T-helper 17 cell (primary cell): ENCODE measurements at regions not wholly inside any gene's neighbourhood (a gene's known extent, or its start where the extent isn't known, plus 50 kb on each side); places are given as distances from the start of the nearest gene placed in this dataset.

Experiments
- ATAC-seq: fragments of 150-1000 bp; cut with Tn5 transposase; 2 replicates; pipeline ENCODE4 v1.10.0; 2021; ENCODE audit warnings: mild to moderate bottlenecking, moderate library complexity
- DNase-seq, 3 donors: peaks; one replicate each; pipeline versions ENCODE4 v3.0.0 to v3.0.0-alpha.2; 2020 to 2021
- H3K9me3 ChIP-seq: one replicate; pipeline ENCODE4 v1.7.0; 2013; ENCODE audit warnings: low read length, mild to moderate bottlenecking; ENCODE audit not compliant: control insufficient read depth, poor library complexity, severe bottlenecking
- H3K27ac Mint-ChIP-seq: one replicate; pipeline ENCODE4 v1.8.0; 2022; ENCODE audit warnings: mild to moderate bottlenecking, moderate library complexity, mixed read lengths
- H3K27me3 Mint-ChIP-seq: one replicate; pipeline ENCODE4 v1.8.0; 2022; ENCODE audit warnings: mixed read lengths
- H3K36me3 Mint-ChIP-seq: one replicate; pipeline ENCODE4 v1.8.0; 2022; ENCODE audit warnings: low read depth, mixed read lengths
- H3K4me1 Mint-ChIP-seq: one replicate; pipeline ENCODE4 v1.8.0; 2022; ENCODE audit warnings: mild to moderate bottlenecking, mixed read lengths
- H3K4me3 Mint-ChIP-seq: one replicate; pipeline ENCODE4 v1.8.0; 2022; ENCODE audit warnings: mild to moderate bottlenecking, moderate library complexity, mixed read lengths

- no peak overlapping the region for H3K4me3 Mint-ChIP-seq
- DNase-seq (no peak), ATAC-seq (no peak)
- H3K27ac Mint-ChIP-seq: no peak overlapping the region
- H3K27me3 Mint-ChIP-seq: no peaks in the 10 kb centered on the region
- H3K36me3 Mint-ChIP-seq: no peaks in the 10 kb centered on the region
- no peaks in the 10 kb centered on the region for H3K9me3 ChIP-seq
- H3K4me1 Mint-ChIP-seq: no peaks in the 10 kb centered on the region
These were observed 1721.6 kb downstream of the TP53TG3F start for GRCh38 chr16:35180970-35181369.

DNA sequence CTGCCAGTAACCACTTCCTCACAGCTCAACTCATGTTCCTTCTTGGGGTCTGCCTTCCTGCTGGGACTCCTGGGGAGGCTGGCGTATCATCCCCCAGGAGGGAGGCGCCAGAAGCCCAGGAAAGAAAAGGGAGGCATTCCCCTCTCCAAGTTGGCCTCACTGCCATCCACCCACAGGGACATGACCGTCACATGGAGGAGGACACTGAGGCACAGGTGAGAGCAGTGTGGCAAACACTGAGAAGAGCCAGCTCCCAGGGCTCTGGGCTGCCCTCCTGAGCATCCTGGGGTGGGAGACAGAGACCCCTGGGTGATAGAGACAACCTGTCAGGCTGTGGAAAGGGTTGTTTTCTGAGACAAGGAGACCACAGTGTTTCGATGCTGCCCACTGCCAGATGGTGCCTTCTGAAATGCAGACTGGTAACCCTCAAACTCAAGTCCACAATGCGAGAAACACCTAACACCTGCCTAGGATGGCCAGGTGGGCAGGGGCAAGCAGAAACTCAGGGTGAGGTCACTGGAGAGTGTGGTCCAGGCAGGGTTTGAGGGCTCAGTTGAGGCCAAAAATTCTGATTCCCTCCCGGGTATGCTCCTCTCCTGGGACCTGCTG, 1722.1 kb downstream of the TP53TG3F start:
- no peak for DNase-seq
- no peaks in the 10 kb centered on the region for H3K4me1 Mint-ChIP-seq
- H3K27me3 Mint-ChIP-seq: no peaks in the 10 kb centered on the region
- no peaks in the 10 kb centered on the region for H3K36me3 Mint-ChIP-seq
- H3K27ac Mint-ChIP-seq: no peak overlapping the region
- H3K9me3 ChIP-seq: no peaks in the 10 kb centered on the region
- H3K4me3 Mint-ChIP-seq: no peak overlapping the region
- no peak for ATAC-seq

- H3K4me1 Mint-ChIP-seq: no peaks in the 10 kb centered on the region
- H3K27ac Mint-ChIP-seq: no peak overlapping the region
- no peak overlapping the region for H3K4me3 Mint-ChIP-seq
These were observed 1722.7 kb downstream of the TP53TG3F start for GRCh38 chr16:35182043-35182677.

DNA sequence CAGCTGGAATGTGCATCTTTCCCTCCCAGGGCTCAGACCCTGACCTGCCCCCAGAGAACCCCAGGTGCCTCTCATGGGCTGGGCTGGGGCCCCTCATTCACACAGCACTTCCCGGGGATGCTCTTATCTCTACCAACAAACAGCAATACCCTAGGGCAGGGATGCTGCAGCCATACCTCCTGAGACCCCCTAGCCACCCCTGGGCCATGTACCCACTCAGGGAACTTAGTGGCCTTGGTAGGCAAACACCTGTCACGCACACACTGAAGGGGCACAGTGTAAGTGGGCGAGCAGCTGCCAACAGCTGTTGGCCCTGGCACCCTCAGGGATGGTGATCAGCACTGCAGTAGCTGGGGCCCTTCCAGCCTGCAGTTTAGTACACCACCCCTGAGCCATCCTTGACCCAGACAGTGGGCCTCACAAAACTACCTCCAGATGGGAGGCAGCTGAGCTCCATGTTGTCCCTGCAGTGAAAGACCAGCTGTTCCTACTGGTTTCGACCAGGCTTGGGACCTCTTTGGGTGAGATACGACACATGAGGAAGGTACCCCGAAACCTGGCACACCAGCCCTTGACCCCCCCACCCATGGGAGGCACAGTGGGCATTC, 1723.6 kb downstream of the TP53TG3F start:
- H3K27me3 Mint-ChIP-seq: no peaks in the 10 kb centered on the region
- H3K4me3 Mint-ChIP-seq: no peak overlapping the region
- H3K36me3 Mint-ChIP-seq: no peaks in the 10 kb centered on the region
- H3K4me1 Mint-ChIP-seq: no peaks in the 10 kb centered on the region
- no peak for DNase-seq
- H3K27ac Mint-ChIP-seq: no peak overlapping the region
- no peaks in the 10 kb centered on the region for H3K9me3 ChIP-seq
- ATAC-seq: no peak

More at GRCh38 chr16:35182043-35182677, 1722.7 kb downstream of the TP53TG3F start:
- ATAC-seq (no peak), DNase-seq (no peak)
- Mint-ChIP-seq H3K27me3 (no peaks in the 10 kb centered on the region), H3K36me3 (no peaks in the 10 kb centered on the region)
- H3K9me3 ChIP-seq: no peaks in the 10 kb centered on the region

DNA sequence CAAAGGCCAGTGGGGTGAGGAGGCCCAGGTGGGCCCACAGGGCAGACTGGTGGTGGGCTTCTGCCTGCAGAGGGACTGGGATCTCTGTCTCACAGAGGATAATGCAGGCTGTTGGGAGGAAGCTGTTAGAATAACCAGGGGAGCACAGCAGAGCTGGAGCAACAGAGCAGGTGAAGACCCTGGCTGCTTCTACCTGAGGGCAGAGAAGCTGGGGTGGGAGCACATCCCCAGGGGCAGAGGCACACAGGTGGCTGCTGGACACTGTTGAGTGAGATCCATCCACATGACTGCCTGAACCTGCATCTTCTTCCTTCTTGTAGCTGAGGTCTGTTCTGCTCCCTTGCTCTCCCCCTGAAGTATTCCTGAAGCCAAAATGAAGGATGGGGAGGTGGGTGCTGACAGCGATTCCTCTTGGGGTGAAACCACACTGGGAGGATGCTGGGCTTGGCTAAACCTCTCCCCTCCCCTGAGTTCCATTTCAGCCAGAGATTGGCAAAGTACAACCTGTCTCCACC, 1725.0 kb downstream of the TP53TG3F start:
- no peak for ATAC-seq
- Mint-ChIP-seq H3K27me3 (no peaks in the 10 kb centered on the region), H3K4me1 (no peaks in the 10 kb centered on the region), H3K27ac (no peak overlapping the region), H3K36me3 (no peaks in the 10 kb centered on the region), H3K4me3 (no peak overlapping the region)
- H3K9me3 ChIP-seq: no peaks in the 10 kb centered on the region
- DNase-seq: no peak

GRCh38 chr16:35185366-35186044, 1726.1 kb downstream of the TP53TG3F start:
- no peak overlapping the region for H3K4me3 Mint-ChIP-seq
- no peak overlapping the region for H3K27ac Mint-ChIP-seq
- H3K36me3 Mint-ChIP-seq: no peaks in the 10 kb centered on the region
- no peaks in the 10 kb centered on the region for H3K27me3 Mint-ChIP-seq
- H3K4me1 Mint-ChIP-seq: no peaks in the 10 kb centered on the region
- ATAC-seq: no peak
- H3K9me3 ChIP-seq: no peaks in the 10 kb centered on the region
- DNase-seq: no peak

DNA sequence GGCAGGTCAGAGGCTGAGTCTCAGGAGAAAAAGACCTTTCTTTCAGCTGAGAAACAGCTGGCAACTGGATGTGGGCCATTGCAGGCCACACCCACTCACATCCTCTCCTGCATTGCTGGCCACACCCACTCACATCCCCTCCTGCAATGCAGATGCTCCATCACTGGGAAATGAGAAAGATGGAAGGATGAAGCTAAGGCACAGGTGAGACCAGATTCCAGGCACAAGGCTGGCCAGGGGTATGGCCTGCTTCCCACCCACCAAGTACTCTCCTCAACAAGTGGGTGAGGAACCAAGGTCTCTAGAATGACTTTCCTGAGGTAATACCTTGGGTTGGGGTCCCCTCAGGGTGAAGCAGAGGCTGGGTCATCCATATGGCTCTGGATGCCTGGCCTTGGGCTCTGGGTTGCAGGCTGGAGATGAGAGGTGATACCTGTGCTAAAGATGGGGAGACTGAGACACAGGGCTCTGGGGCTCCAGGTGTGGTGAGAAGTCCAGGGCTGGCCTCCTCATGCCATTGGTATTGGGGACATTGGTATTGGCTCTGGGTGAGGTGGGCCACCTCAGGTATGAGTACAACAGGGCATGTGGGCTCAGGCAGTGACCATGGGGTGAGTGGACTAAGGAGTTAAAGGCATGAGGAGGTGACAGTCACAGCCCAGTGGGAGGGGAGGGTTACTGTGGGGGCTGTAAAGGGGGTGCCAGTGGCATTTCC, 1726.8 kb downstream of the TP53TG3F start:
- no peaks in the 10 kb centered on the region for H3K4me1 Mint-ChIP-seq
- H3K36me3 Mint-ChIP-seq: no peaks in the 10 kb centered on the region
- no peak overlapping the region for H3K4me3 Mint-ChIP-seq

GRCh38 chr16:35187665-35188225, 1728.3 kb downstream of the TP53TG3F start:
- H3K4me1 Mint-ChIP-seq: no peaks in the 10 kb centered on the region
- no peaks in the 10 kb centered on the region for H3K9me3 ChIP-seq
- H3K36me3 Mint-ChIP-seq: no peaks in the 10 kb centered on the region
- ATAC-seq (no peak), DNase-seq (no peak)
- no peak overlapping the region for H3K4me3 Mint-ChIP-seq
- no peaks in the 10 kb centered on the region for H3K27me3 Mint-ChIP-seq
- no peak overlapping the region for H3K27ac Mint-ChIP-seq

More for the DNA sequence above, 1726.8 kb downstream of the TP53TG3F start:
- no peak for ATAC-seq
- no peaks in the 10 kb centered on the region for H3K27me3 Mint-ChIP-seq
- no peak for DNase-seq
- H3K27ac Mint-ChIP-seq: no peak overlapping the region
- no peaks in the 10 kb centered on the region for H3K9me3 ChIP-seq

GRCh38 chr16:35188288-35189155, 1729.1 kb downstream of the TP53TG3F start:
- H3K9me3 ChIP-seq: no peaks in the 10 kb centered on the region
- Mint-ChIP-seq H3K27me3 (no peaks in the 10 kb centered on the region), H3K36me3 (no peaks in the 10 kb centered on the region), H3K4me3 (no peak overlapping the region), H3K27ac (no peak overlapping the region), H3K4me1 (no peaks in the 10 kb centered on the region)
- DNase-seq: no peak
- no peak for ATAC-seq

GRCh38 chr16:35192993-35193392, 1733.6 kb downstream of the TP53TG3F start:
- Mint-ChIP-seq H3K4me3 (no peak overlapping the region), H3K27me3 (no peaks in the 10 kb centered on the region), H3K36me3 (no peaks in the 10 kb centered on the region), H3K4me1 (no peaks in the 10 kb centered on the region), H3K27ac (no peak overlapping the region)
- H3K9me3 ChIP-seq: peaks cover 3% of the 10 kb centered on the region
- no peak for DNase-seq
- ATAC-seq: no peak

GRCh38 chr16:35193956-35194355, 1734.5 kb downstream of the TP53TG3F start:
- peaks cover 3% of the 10 kb centered on the region for H3K9me3 ChIP-seq
- ATAC-seq (no peak), DNase-seq (no peak)
- H3K36me3 Mint-ChIP-seq: no peaks in the 10 kb centered on the region
- H3K27me3 Mint-ChIP-seq: no peaks in the 10 kb centered on the region
- no peak overlapping the region for H3K4me3 Mint-ChIP-seq
- no peaks in the 10 kb centered on the region for H3K4me1 Mint-ChIP-seq
- no peak overlapping the region for H3K27ac Mint-ChIP-seq

DNA sequence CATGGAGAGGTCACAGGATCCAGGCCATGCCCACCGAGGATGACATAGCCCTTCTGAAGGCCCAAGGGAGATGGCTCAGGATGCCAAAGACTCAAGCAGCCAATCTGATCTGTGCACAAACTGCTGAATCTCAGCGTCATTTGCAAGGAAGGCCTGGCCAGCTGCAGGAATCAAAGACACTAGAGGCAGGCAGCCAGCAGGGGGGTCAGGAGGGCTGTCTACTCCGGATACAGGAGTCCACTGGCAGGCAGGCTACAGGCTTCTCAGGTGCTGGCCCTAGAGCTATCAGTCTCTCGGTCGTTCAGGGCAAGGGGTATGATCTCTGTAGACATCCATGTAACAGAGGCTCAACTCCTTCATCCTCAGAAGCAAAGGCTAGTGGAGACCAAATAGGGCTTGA, 1735.3 kb downstream of the TP53TG3F start:
- Mint-ChIP-seq H3K27ac (no peak overlapping the region), H3K4me3 (no peak overlapping the region), H3K36me3 (no peaks in the 10 kb centered on the region), H3K27me3 (no peaks in the 10 kb centered on the region), H3K4me1 (no peaks in the 10 kb centered on the region)
- ATAC-seq (no peak), DNase-seq (no peak)
- H3K9me3 ChIP-seq: peaks cover 3% of the 10 kb centered on the region
